ENCODE measurements at regions not wholly inside any gene's neighbourhood (a gene's known extent, or its start where the extent isn't known, plus 50 kb on each side); places are given as distances from the start of the nearest gene placed in this dataset.

DNA sequence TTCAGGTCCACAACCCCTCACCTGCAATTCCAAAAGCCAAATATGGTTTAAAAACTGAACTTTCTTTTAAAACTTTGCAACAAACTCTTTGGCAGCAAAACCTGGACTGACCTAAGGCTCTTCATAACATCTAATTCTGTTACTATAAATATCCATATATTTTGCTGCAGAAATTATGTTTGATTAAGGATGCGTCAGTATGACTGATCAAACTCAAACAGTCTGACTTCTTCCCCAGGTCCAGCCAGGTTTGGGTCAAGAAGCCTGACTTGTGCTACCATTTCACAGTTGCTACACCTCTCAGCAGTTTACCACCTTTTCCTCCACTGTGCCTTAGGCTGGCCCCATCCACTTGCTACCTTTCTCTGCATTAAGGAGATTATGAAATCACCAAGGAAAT, 127.0 kb upstream of the DUSP22 start:
- peaks cover 5% of the 10 kb centered on the region for H3K4me1 ChIP-seq (ENCODE audit: low read depth, poor library complexity, severe bottlenecking)
- no peak overlapping the region for H2AFZ ChIP-seq (ENCODE audit: low read depth)
- H3K27me3 ChIP-seq (ENCODE audit: insufficient read depth, low read depth): no peaks in the 10 kb centered on the region
- no peak overlapping the region for H3K4me2 ChIP-seq
- no peaks in the 10 kb centered on the region for H3K36me3 ChIP-seq (ENCODE audit: insufficient read depth)
- no peak overlapping the region for H3K27ac ChIP-seq
- H4K20me1 ChIP-seq (ENCODE audit: insufficient read depth): no peaks in the 10 kb centered on the region
- no peak overlapping the region for H3K4me3 ChIP-seq (IDR thresholded peaks at IDR 0.05; ENCODE audit: insufficient read depth, low read depth, low read length)
- H3K79me2 ChIP-seq (ENCODE audit: insufficient read depth, low read depth): no peaks in the 10 kb centered on the region
- no peak overlapping the region for H3K9ac ChIP-seq
- TF ChIP-seq CTCF (conservative IDR thresholded peaks at IDR 0.05; ENCODE audit: low read depth, low read length): no peak

DNA sequence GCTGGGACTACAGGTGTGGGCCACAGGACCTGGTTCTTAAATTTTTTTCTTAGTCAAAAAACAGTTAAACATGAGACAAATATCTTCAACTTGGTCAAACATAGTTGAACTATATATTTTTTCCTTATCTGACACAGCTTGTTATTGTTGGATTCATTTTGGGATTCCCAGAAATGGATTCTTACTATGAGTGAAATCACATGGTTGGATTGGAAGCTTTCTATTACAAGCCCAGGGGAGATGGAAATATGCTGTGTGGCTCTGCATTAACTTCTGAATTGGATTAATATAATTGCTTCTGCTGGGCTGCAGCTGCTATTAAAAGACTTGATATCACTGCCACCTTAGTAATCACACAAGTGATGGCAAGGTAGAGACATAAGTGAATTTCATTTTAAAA, 126.4 kb upstream of the DUSP22 start:
- H3K27me3 ChIP-seq (ENCODE audit: insufficient read depth, low read depth): no peaks in the 10 kb centered on the region
- no peak overlapping the region for H2AFZ ChIP-seq (ENCODE audit: low read depth)
- H3K36me3 ChIP-seq (ENCODE audit: insufficient read depth): no peaks in the 10 kb centered on the region
- no peaks in the 10 kb centered on the region for H3K79me2 ChIP-seq (ENCODE audit: insufficient read depth, low read depth)
- no peak overlapping the region for H3K27ac ChIP-seq
- TF ChIP-seq CTCF (conservative IDR thresholded peaks at IDR 0.05; ENCODE audit: low read depth, low read length): no peak
- peaks cover 5% of the 10 kb centered on the region for H3K4me1 ChIP-seq (ENCODE audit: low read depth, poor library complexity, severe bottlenecking)
- H3K9ac ChIP-seq: no peak overlapping the region
- H3K4me2 ChIP-seq: no peak overlapping the region
- no peak overlapping the region for H3K4me3 ChIP-seq (IDR thresholded peaks at IDR 0.05; ENCODE audit: insufficient read depth, low read depth, low read length)
- no peaks in the 10 kb centered on the region for H4K20me1 ChIP-seq (ENCODE audit: insufficient read depth)

GRCh38 chr6:168865-169455, 123.3 kb upstream of the DUSP22 start:
- H3K4me1 ChIP-seq (ENCODE audit: low read depth, poor library complexity, severe bottlenecking): peaks cover 5% of the 10 kb centered on the region
- no peak overlapping the region for H3K4me3 ChIP-seq (IDR thresholded peaks at IDR 0.05; ENCODE audit: insufficient read depth, low read depth, low read length)
- H3K36me3 ChIP-seq (ENCODE audit: insufficient read depth): no peaks in the 10 kb centered on the region
- H3K9ac ChIP-seq: no peak overlapping the region
- H3K27me3 ChIP-seq (ENCODE audit: insufficient read depth, low read depth): no peaks in the 10 kb centered on the region
- H3K4me2 ChIP-seq: no peak overlapping the region
- no peak overlapping the region for H2AFZ ChIP-seq (ENCODE audit: low read depth)
- H4K20me1 ChIP-seq (ENCODE audit: insufficient read depth): no peaks in the 10 kb centered on the region
- H3K79me2 ChIP-seq (ENCODE audit: insufficient read depth, low read depth): no peaks in the 10 kb centered on the region
- TF ChIP-seq CTCF (conservative IDR thresholded peaks at IDR 0.05; ENCODE audit: low read depth, low read length): peak; percentile 95
- no peak overlapping the region for H3K27ac ChIP-seq

DNA sequence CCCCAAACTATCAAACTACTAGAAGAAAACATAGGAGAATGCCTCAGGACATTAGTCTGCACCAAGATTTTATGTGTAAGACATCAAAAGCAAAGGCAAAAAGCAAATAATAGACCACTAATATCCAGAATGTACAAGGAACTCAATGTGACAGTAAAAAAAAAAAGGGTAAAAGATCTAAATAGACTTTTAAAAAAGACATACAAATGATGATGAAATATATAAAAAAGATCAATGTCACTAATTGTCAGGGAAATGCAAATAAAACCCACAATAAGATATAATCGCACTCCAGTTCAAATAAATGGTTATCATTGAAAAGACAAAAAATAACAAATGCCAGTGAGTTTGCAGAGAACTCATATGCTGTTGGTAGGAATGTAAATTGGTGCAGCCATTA, 118.3 kb upstream of the DUSP22 start:
- Histone ChIP-seq H2AFZ (ENCODE audit: low read depth) (no peak overlapping the region), H3K4me3 (IDR thresholded peaks at IDR 0.05; ENCODE audit: insufficient read depth, low read depth, low read length) (no peak overlapping the region)
- TF ChIP-seq CTCF (conservative IDR thresholded peaks at IDR 0.05; ENCODE audit: low read depth, low read length): no peak

More for the DNA sequence above, 118.3 kb upstream of the DUSP22 start:
- Histone ChIP-seq H3K9ac (no peak overlapping the region), H3K79me2 (ENCODE audit: insufficient read depth, low read depth) (no peaks in the 10 kb centered on the region), H3K36me3 (ENCODE audit: insufficient read depth) (no peaks in the 10 kb centered on the region), H4K20me1 (ENCODE audit: insufficient read depth) (no peaks in the 10 kb centered on the region), H3K27me3 (ENCODE audit: insufficient read depth, low read depth) (no peaks in the 10 kb centered on the region), H3K27ac (no peak overlapping the region), H3K4me2 (no peak overlapping the region), H3K4me1 (ENCODE audit: low read depth, poor library complexity, severe bottlenecking) (no peaks in the 10 kb centered on the region)
